ENCODE measurements at regions not wholly inside any gene's neighbourhood (a gene's known extent, or its start where the extent isn't known, plus 50 kb on each side); places are given as distances from the start of the nearest gene placed in this dataset.

GRCh38 chr1:223466151-223466550, 72.9 kb downstream of the CCDC185 start:
- no peak for ATAC-seq
- TF ChIP-seq OSR1 (CRISPR knock-in tag; IDR thresholded peaks at IDR 0.05) (no peak), ISL1 (CRISPR knock-in tag; IDR thresholded peaks at IDR 0.05) (no peak), SNAI2 (CRISPR knock-in tag; IDR thresholded peaks at IDR 0.05) (no peak), ARNTL (CRISPR knock-in tag; IDR thresholded peaks at IDR 0.05; ENCODE audit: borderline replicate concordance, low read depth) (no peak), CREB5 (CRISPR knock-in tag; IDR thresholded peaks at IDR 0.05; ENCODE audit: low read depth) (no peak), PATZ1 (CRISPR knock-in tag; IDR thresholded peaks at IDR 0.05; ENCODE audit: borderline replicate concordance) (no peak), ZC3H10 (CRISPR knock-in tag; IDR thresholded peaks at IDR 0.05) (no peak), CSDC2 (CRISPR knock-in tag; IDR thresholded peaks at IDR 0.05) (no peak), ESRRG (CRISPR knock-in tag; IDR thresholded peaks at IDR 0.05) (no peak), RARB (CRISPR knock-in tag; IDR thresholded peaks at IDR 0.05) (no peak), POU6F1 (CRISPR knock-in tag; IDR thresholded peaks at IDR 0.05; ENCODE audit: borderline replicate concordance, low read depth) (no peak), TCF4 (CRISPR knock-in tag; IDR thresholded peaks at IDR 0.05; ENCODE audit: borderline replicate concordance) (no peak), TOX (CRISPR knock-in tag; IDR thresholded peaks at IDR 0.05; ENCODE audit: borderline replicate concordance) (no peak)

GRCh38 chr1:223471566-223471965, 78.4 kb downstream of the CCDC185 start:
- TF ChIP-seq CSRNP3 (CRISPR knock-in tag; IDR thresholded peaks at IDR 0.05): no peak
- TF ChIP-seq ZFP3 (CRISPR knock-in tag; IDR thresholded peaks at IDR 0.05): no peak
- TF ChIP-seq GLIS3 (CRISPR knock-in tag; IDR thresholded peaks at IDR 0.05): no peak
- TF ChIP-seq OSR1 (CRISPR knock-in tag; IDR thresholded peaks at IDR 0.05): no peak
- no peak for TF ChIP-seq PPARA (CRISPR knock-in tag; IDR thresholded peaks at IDR 0.05; ENCODE audit: borderline replicate concordance)
- no peak for TF ChIP-seq POU6F1 (CRISPR knock-in tag; IDR thresholded peaks at IDR 0.05; ENCODE audit: borderline replicate concordance, low read depth)
- TF ChIP-seq ESRRG (CRISPR knock-in tag; IDR thresholded peaks at IDR 0.05): no peak
- no peak for TF ChIP-seq TOX (CRISPR knock-in tag; IDR thresholded peaks at IDR 0.05; ENCODE audit: borderline replicate concordance)
- TF ChIP-seq ARNTL (CRISPR knock-in tag; IDR thresholded peaks at IDR 0.05; ENCODE audit: borderline replicate concordance, low read depth): no peak
- TF ChIP-seq RARB (CRISPR knock-in tag; IDR thresholded peaks at IDR 0.05): no peak
- no peak for TF ChIP-seq BACH2 (CRISPR knock-in tag; IDR thresholded peaks at IDR 0.05; ENCODE audit: borderline replicate concordance)
- no peak for TF ChIP-seq TCF4 (CRISPR knock-in tag; IDR thresholded peaks at IDR 0.05; ENCODE audit: borderline replicate concordance)
- TF ChIP-seq TSHZ2 (CRISPR knock-in tag; IDR thresholded peaks at IDR 0.05): no peak
- no peak for ATAC-seq
